Ovary (tissue), 3 donors: ENCODE measurements at regions not wholly inside any gene's neighbourhood (a gene's known extent, or its start where the extent isn't known, plus 50 kb on each side); places are given as distances from the start of the nearest gene placed in this dataset.

Source experiments
- EP300 ChIP-seq: sonication (generic); formaldehyde crosslinking; IDR thresholded peaks from one replicate; pipeline ENCODE4 v1.6.1; 2017; ENCODE audit warnings: antibody characterized with exemption
- POLR2A ChIP-seq: fragments of 450-650 bp; IDR thresholded peaks from one replicate; pipeline ENCODE4 v1.6.1; 2017; ENCODE audit warnings: antibody characterized with exemption, mild to moderate bottlenecking, moderate library complexity
- TF ChIP-seq, protein P1 (sequence below), 3 donors: fragments of 450-650 bp in 2 of 3; fragments of 200-600 bp in 1 of 3; IDR thresholded peaks; one replicate each; pipeline versions ENCODE4 v1.5.1 to v1.8.0; 2016 to 2022; ENCODE audit warnings: antibody characterized with exemption in 3 of 3, mild to moderate bottlenecking in 1 of 3
- donor health status: DM: no; HTN: no; CAD: no.

DNA sequence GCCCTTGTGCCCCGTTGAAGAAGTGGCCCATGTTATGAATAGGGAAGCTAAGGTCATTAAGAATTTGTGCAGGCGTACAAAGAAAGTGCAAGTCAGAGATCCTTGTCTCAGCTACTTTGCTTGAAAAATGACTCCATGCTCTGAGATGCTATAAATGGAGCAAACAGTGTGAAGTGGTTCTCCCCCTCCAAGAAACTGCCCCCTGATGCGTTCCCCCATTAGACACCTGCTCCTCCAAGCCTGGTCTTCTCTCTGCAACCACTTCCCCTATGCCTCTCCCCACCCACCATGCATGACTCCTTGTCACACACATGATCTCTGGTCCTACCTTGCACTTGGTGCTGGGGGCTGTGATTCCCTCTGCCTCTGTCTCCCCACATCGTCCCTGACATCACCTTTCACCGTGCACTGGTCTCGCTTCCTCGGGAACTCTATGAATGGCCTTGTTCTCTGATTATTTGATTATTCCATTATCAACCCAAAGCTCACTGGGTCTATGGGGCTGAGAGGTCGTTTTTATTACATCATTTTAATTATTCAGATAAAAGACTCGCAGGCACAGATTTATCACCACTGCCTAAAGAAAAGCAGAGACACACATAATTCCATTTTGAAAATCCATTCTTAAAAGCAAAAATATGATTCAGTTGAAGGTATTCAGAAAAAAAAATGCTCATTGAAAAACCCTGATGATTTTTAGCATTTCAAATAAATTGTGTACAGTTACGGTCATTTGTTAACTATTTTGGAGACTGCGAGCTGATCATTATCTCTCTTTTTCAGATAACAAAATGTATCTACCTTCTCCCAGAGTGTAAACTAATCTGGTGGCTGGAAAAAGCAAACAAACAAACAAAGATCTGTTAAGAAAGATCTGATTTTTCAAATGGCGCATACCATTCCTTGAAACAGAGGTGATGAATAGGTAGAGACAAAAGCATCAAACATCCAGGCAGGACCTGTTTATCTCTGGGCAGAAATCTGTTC lies 294.9 kb downstream of the SOX11 start:
- TF ChIP-seq, protein P1, sequence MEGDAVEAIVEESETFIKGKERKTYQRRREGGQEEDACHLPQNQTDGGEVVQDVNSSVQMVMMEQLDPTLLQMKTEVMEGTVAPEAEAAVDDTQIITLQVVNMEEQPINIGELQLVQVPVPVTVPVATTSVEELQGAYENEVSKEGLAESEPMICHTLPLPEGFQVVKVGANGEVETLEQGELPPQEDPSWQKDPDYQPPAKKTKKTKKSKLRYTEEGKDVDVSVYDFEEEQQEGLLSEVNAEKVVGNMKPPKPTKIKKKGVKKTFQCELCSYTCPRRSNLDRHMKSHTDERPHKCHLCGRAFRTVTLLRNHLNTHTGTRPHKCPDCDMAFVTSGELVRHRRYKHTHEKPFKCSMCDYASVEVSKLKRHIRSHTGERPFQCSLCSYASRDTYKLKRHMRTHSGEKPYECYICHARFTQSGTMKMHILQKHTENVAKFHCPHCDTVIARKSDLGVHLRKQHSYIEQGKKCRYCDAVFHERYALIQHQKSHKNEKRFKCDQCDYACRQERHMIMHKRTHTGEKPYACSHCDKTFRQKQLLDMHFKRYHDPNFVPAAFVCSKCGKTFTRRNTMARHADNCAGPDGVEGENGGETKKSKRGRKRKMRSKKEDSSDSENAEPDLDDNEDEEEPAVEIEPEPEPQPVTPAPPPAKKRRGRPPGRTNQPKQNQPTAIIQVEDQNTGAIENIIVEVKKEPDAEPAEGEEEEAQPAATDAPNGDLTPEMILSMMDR (IDR thresholded peaks at IDR 0.05), result no peak
- no peak for TF ChIP-seq POLR2A
- no peak for TF ChIP-seq EP300
